SH-SY5Y (cell line): ENCODE measurements at regions not wholly inside any gene's neighbourhood (a gene's known extent, or its start where the extent isn't known, plus 50 kb on each side); places are given as distances from the start of the nearest gene placed in this dataset.

Experiments used
- GATA2 ChIP-seq: IDR thresholded peaks from 2 replicates; pipeline ENCODE4 v1.6.1; 2011; ENCODE audit warnings: mild to moderate bottlenecking, low read depth, low read length
- GATA3 ChIP-seq: IDR thresholded peaks from 2 replicates; pipeline ENCODE4 v1.6.1; 2011; ENCODE audit warnings: low read depth, mild to moderate bottlenecking, low read length, moderate library complexity

DNA sequence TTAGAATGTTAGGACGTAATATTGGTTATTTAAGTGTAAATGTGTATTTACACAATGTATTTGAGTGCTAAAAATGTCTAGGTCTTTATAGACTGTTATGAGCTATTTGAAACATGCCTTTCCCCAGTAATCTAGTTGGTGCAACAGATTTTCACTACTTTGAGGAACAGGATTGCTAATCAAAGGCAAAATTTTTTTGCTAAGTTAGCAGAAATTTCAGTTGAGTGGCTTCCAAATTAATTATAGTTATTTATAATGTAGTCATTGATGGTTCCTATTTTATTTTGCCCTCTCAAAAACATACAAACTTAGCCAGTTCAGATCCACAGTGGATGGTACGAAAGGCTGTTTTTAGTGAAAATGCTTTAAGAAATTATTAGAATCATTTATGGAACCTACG is 78.7 kb upstream of the LYZL2 start:
- no peak for TF ChIP-seq GATA2
- no peak for TF ChIP-seq GATA3
